GM18511 (cell line): ENCODE measurements at regions not wholly inside any gene's neighbourhood (a gene's known extent, or its start where the extent isn't known, plus 50 kb on each side); places are given as distances from the start of the nearest gene placed in this dataset.

Experiments used
- ATAC-seq: cut with Tn5 transposase; IDR thresholded peaks from one replicate; pipeline ENCODE4 v1.9.1; 2021; ENCODE audit warnings: mild to moderate bottlenecking, moderate library complexity; ENCODE audit not compliant: unreplicated experiment

GRCh38 chr5:54370982-54371381, 60.6 kb upstream of the ARL15 start:
- no peak for ATAC-seq

- ATAC-seq = no peak
Observed at GRCh38 chr5:54367844-54368243, 57.5 kb upstream of the ARL15 start.

- no peak for ATAC-seq
Observed at GRCh38 chr5:54366707-54367106, 56.3 kb upstream of the ARL15 start.

- no peak for ATAC-seq
Observed at GRCh38 chr5:54363669-54364068, 53.3 kb upstream of the ARL15 start.

DNA sequence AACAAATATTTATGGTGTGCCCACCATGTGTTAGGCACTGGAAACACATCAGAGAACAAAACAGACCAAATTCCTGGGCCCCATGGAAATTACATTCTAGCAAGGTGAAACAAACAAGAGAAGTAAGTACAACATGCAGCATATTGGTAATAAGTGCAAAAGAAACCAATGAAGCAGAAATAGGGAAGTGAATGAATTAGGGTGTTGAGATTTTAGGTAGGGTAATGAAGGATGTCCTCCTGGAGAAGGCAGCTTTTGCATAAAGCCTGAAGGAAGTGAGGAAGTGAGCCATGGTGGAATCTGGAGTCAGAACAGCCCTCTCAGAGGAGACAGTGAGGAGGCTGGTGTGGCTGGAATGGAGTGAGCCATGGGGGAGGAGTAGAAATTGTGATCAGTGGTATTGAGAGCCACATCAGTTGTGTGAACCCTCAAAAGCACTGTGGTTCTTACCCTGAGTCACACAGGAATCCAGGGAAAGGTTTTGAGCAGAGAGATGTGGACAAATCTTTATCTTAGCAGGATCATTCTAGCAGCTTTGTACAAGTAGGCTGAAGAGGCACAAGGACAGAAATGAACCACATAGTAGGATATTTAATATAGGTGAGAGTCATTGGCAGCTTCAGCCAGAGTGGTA, 52.7 kb upstream of the ARL15 start:
- no peak for ATAC-seq

- ATAC-seq = no peak
Observed at GRCh38 chr5:54362434-54362833, 52.1 kb upstream of the ARL15 start.

GRCh38 chr5:54361691-54362411, 51.5 kb upstream of the ARL15 start:
- no peak for ATAC-seq

GRCh38 chr5:54360925-54361662, 50.7 kb upstream of the ARL15 start:
- ATAC-seq = no peak
